ENCODE measurements at regions not wholly inside any gene's neighbourhood (a gene's known extent, or its start where the extent isn't known, plus 50 kb on each side); places are given as distances from the start of the nearest gene placed in this dataset.
A peak's percentile ranks its signal among the peaks of the same experiment; 100 is the strongest.

GRCh38 chr14:66070542-66071319 is 415.4 kb upstream of the CCDC196 start:
- peak; percentile 55 for DNase-seq (ENCODE audit: low read depth)

GRCh38 chr14:66072190-66073084 is 413.7 kb upstream of the CCDC196 start:
- DNase-seq (ENCODE audit: low read depth) = no peak

- DNase-seq (ENCODE audit: low read depth) = no peak
Measured at GRCh38 chr14:66074537-66074936, 411.6 kb upstream of the CCDC196 start.

- DNase-seq (ENCODE audit: low read depth) = no peak
Measured at GRCh38 chr14:66076176-66076575, 410.0 kb upstream of the CCDC196 start.

- no peak for DNase-seq (ENCODE audit: low read depth)
Measured at GRCh38 chr14:66078006-66078405, 408.2 kb upstream of the CCDC196 start.

- no peak for DNase-seq (ENCODE audit: low read depth)
Measured at GRCh38 chr14:66081594-66082376, 404.4 kb upstream of the CCDC196 start.

GRCh38 chr14:66085224-66085623 is 400.9 kb upstream of the CCDC196 start:
- no peak for DNase-seq (ENCODE audit: low read depth)

GRCh38 chr14:66085665-66086064 is 400.5 kb upstream of the CCDC196 start:
- DNase-seq (ENCODE audit: low read depth) = no peak

GRCh38 chr14:66087231-66087630 is 398.9 kb upstream of the CCDC196 start:
- DNase-seq (ENCODE audit: low read depth) = no peak

- DNase-seq (ENCODE audit: low read depth) = no peak
Measured at GRCh38 chr14:66088656-66089055, 397.5 kb upstream of the CCDC196 start.

GRCh38 chr14:66092206-66092605 is 394.0 kb upstream of the CCDC196 start:
- no peak for DNase-seq (ENCODE audit: low read depth)

- DNase-seq (ENCODE audit: low read depth) = no peak
Measured at GRCh38 chr14:66092748-66093147, 393.4 kb upstream of the CCDC196 start.

- no peak for DNase-seq (ENCODE audit: low read depth)
Measured at GRCh38 chr14:66094001-66094727, 392.0 kb upstream of the CCDC196 start.

- DNase-seq (ENCODE audit: low read depth) = no peak
Measured at GRCh38 chr14:66099451-66099850, 386.7 kb upstream of the CCDC196 start.

GRCh38 chr14:66099931-66100330 is 386.2 kb upstream of the CCDC196 start:
- DNase-seq (ENCODE audit: low read depth) = no peak

- DNase-seq (ENCODE audit: low read depth) = no peak
Measured at GRCh38 chr14:66101662-66102061, 384.5 kb upstream of the CCDC196 start.

- DNase-seq (ENCODE audit: low read depth) = no peak
Measured at GRCh38 chr14:66104486-66104885, 381.7 kb upstream of the CCDC196 start.

GRCh38 chr14:66105815-66106214 is 380.4 kb upstream of the CCDC196 start:
- DNase-seq (ENCODE audit: low read depth) = no peak

GRCh38 chr14:66109426-66109825 is 376.7 kb upstream of the CCDC196 start:
- no peak for DNase-seq (ENCODE audit: low read depth)

- DNase-seq (ENCODE audit: low read depth) = no peak
Measured at GRCh38 chr14:66111891-66112290, 374.3 kb upstream of the CCDC196 start.

GRCh38 chr14:66114071-66114470 is 372.1 kb upstream of the CCDC196 start:
- no peak for DNase-seq (ENCODE audit: low read depth)
